Gastrocnemius medialis (tissue), 4 donors: ENCODE measurements at regions not wholly inside any gene's neighbourhood (a gene's known extent, or its start where the extent isn't known, plus 50 kb on each side); places are given as distances from the start of the nearest gene placed in this dataset.

Experiments used
- ATAC-seq, 2 donors: fragments of 150-250 bp; one replicate each; pipeline ENCODE4 v1.9.1; 2016
- DNase-seq, 2 donors: peaks; one replicate each; pipeline ENCODE4 v3.0.0-alpha.2; 2019
- H3K27ac ChIP-seq, 4 donors: fragments of 200-600 bp; sonication (generic); 1 replicate in 1 of 4; 2 replicates in 3 of 4; pipeline ENCODE4 v1.5.1; 2016 to 2018; ENCODE audit warnings: mild to moderate bottlenecking in 2 of 4, moderate library complexity in 1 of 4
- H3K27me3 ChIP-seq, 3 donors: fragments of 200-600 bp; sonication (generic) in 2 of 3; 1 replicate in 1 of 3; 2 replicates in 2 of 3; pipeline versions ENCODE4 v1.5.1 to v1.6.0; 2016 to 2019; ENCODE audit warnings: mild to moderate bottlenecking in 1 of 3, moderate library complexity in 1 of 3
- H3K36me3 ChIP-seq, 2 donors: fragments of 200-600 bp; sonication (generic) in 1 of 2; one replicate each; pipeline ENCODE4 v1.5.1; 2017 to 2018
- H3K4me1 ChIP-seq, 2 donors: fragments of 200-600 bp; sonication (generic) in 1 of 2; one replicate each; pipeline ENCODE4 v1.5.1; 2016 to 2017; ENCODE audit warnings: mild to moderate bottlenecking in 2 of 2
- H3K4me3 ChIP-seq, 4 donors: fragments of 200-600 bp; sonication (generic) in 3 of 4; 1 replicate in 1 of 4; 2 replicates in 3 of 4; pipeline ENCODE4 v1.5.1; 2016 to 2019; ENCODE audit warnings: mild to moderate bottlenecking in 2 of 4
- H3K9me3 ChIP-seq, 3 donors: fragments of 200-600 bp; sonication (generic) in 2 of 3; 1 replicate in 1 of 3; 2 replicates in 2 of 3; pipeline ENCODE4 v1.5.1; 2016 to 2019
- CTCF ChIP-seq, 5 experiments: fragments of 450-650 bp in 3 of 5; fragments of 200-600 bp in 2 of 5; sonication (generic) in 2 of 5; IDR thresholded peaks in 4 of 5; conservative IDR thresholded peaks in 1 of 5; 1 replicate in 4 of 5; 2 replicates in 1 of 5; pipeline ENCODE4 v1.5.1; 2016 to 2019; ENCODE audit warnings: antibody characterized with exemption in 5 of 5, mild to moderate bottlenecking in 3 of 5, moderate library complexity in 3 of 5
- POLR2A ChIP-seq, 2 donors: fragments of 450-650 bp; IDR thresholded peaks; one replicate each; pipeline ENCODE4 v1.6.1; 2017; ENCODE audit warnings: antibody characterized with exemption in 2 of 2, mild to moderate bottlenecking in 2 of 2, moderate library complexity in 2 of 2
- in situ Hi-C, 4 donors: fragments of 200-750 bp; cut with MboI; loops; one replicate each; pipeline versions ENCODE4 v1.15.0 to v1.8.0; 2017; ENCODE audit warnings: low sequenced_read_pairs in 4 of 4
- intact Hi-C: fragments of 100-400 bp; cut with DNase I; formaldehyde crosslinking; loops from one replicate; pipeline ENCODE4 v1.15.1; 2023; ENCODE audit warnings: low total_unique reads

- in situ Hi-C loops: no loop called here
- Histone ChIP-seq H3K27ac (no peak overlapping the region), H3K4me1 (no peaks in the 10 kb centered on the region), H3K4me3 (no peak overlapping the region), H3K36me3 (no peaks in the 10 kb centered on the region), H3K27me3 (no peaks in the 10 kb centered on the region), H3K9me3 (no peaks in the 10 kb centered on the region)
- peak in 1 of 2 donors; percentile 60 for ATAC-seq
- no peak for TF ChIP-seq POLR2A (IDR thresholded peaks at IDR 0.05)
- TF ChIP-seq CTCF (IDR thresholded peaks at IDR 0.05 in 4 of 5, conservative IDR thresholded peaks at IDR 0.05 in 1 of 5): no peak
- intact Hi-C loops: no loop called here
- DNase-seq: no peak
Observed at GRCh38 chr4:67131224-67131623, 414.1 kb downstream of the CENPC start.

- H3K27ac ChIP-seq: no peak overlapping the region
- H3K27me3 ChIP-seq: no peaks in the 10 kb centered on the region
- no peak for TF ChIP-seq POLR2A (IDR thresholded peaks at IDR 0.05)
- no peak for TF ChIP-seq CTCF (IDR thresholded peaks at IDR 0.05 in 4 of 5, conservative IDR thresholded peaks at IDR 0.05 in 1 of 5)
- ATAC-seq: no peak
- in situ Hi-C loops: no loop called here
- no peaks in the 10 kb centered on the region for H3K4me1 ChIP-seq
- no peaks in the 10 kb centered on the region for H3K9me3 ChIP-seq
- no peaks in the 10 kb centered on the region for H3K36me3 ChIP-seq
- intact Hi-C loops: no loop called here
- DNase-seq: no peak
- H3K4me3 ChIP-seq: no peak overlapping the region
Observed at GRCh38 chr4:67130411-67130810, 414.9 kb downstream of the CENPC start.

- H3K36me3 ChIP-seq: no peaks in the 10 kb centered on the region
- H3K4me1 ChIP-seq: no peaks in the 10 kb centered on the region
- H3K4me3 ChIP-seq: no peak overlapping the region
- no peaks in the 10 kb centered on the region for H3K9me3 ChIP-seq
- in situ Hi-C loops (no loop called here), intact Hi-C loops (no loop called here)
- no peak for ATAC-seq
- no peaks in the 10 kb centered on the region for H3K27me3 ChIP-seq
- TF ChIP-seq CTCF (IDR thresholded peaks at IDR 0.05 in 4 of 5, conservative IDR thresholded peaks at IDR 0.05 in 1 of 5) (no peak), POLR2A (IDR thresholded peaks at IDR 0.05) (no peak)
- no peak overlapping the region for H3K27ac ChIP-seq
- no peak for DNase-seq
Observed at GRCh38 chr4:67126570-67126969, 418.7 kb downstream of the CENPC start.

GRCh38 chr4:67125636-67126514 is 419.4 kb downstream of the CENPC start:
- no peak overlapping the region for H3K4me3 ChIP-seq
- no peaks in the 10 kb centered on the region for H3K27me3 ChIP-seq
- no peak overlapping the region for H3K27ac ChIP-seq
- in situ Hi-C loops: no loop called here
- H3K4me1 ChIP-seq: no peaks in the 10 kb centered on the region
- DNase-seq: no peak
- no peaks in the 10 kb centered on the region for H3K9me3 ChIP-seq
- H3K36me3 ChIP-seq: no peaks in the 10 kb centered on the region
- intact Hi-C loops: no loop called here
- ATAC-seq: no peak
- no peak for TF ChIP-seq POLR2A (IDR thresholded peaks at IDR 0.05)
- no peak for TF ChIP-seq CTCF (IDR thresholded peaks at IDR 0.05 in 4 of 5, conservative IDR thresholded peaks at IDR 0.05 in 1 of 5)
